Adrenal gland (tissue), 5 donors: ENCODE measurements at regions not wholly inside any gene's neighbourhood (a gene's known extent, or its start where the extent isn't known, plus 50 kb on each side); places are given as distances from the start of the nearest gene placed in this dataset.

Source experiments
- POLR2A ChIP-seq, 2 donors: fragments of 450-650 bp; IDR thresholded peaks; one replicate each; pipeline ENCODE4 v1.6.1; 2017; ENCODE audit warnings: antibody characterized with exemption in 2 of 2, mild to moderate bottlenecking in 2 of 2, moderate library complexity in 1 of 2
- TF ChIP-seq, protein P1 (sequence below), 6 experiments: fragments of 450-650 bp in 4 of 6; fragments of 200-600 bp in 2 of 6; sonication (generic) in 1 of 6; IDR thresholded peaks; 1 replicate in 5 of 6; 2 replicates in 1 of 6; pipeline versions ENCODE4 v1.5.1 to v1.8.0; 2016 to 2021; ENCODE audit warnings: antibody characterized with exemption in 6 of 6, mild to moderate bottlenecking in 2 of 6, moderate library complexity in 1 of 6
- donor health status: DM: no; HTN: no; CAD: no.

DNA sequence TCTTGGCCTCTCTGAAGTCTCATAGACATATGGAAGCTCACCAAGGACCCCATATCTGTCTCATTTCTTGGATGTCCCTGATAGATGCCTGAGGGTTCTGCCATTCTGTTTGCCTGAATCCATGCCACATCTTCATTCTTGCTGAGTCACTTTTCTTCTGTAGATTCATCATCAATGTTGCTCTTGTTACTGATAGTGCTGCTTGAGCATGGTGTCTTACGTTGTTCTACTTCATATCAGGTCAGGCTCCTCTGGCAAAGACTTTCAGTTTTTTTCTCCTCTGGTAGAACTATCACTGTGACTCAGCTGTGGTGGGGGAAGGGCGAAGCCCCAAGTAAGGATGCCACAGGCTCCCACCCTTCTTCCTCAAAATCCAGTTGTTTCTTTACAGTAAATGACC, 885.2 kb downstream of the DCDC2C start:
- TF ChIP-seq, protein P1, sequence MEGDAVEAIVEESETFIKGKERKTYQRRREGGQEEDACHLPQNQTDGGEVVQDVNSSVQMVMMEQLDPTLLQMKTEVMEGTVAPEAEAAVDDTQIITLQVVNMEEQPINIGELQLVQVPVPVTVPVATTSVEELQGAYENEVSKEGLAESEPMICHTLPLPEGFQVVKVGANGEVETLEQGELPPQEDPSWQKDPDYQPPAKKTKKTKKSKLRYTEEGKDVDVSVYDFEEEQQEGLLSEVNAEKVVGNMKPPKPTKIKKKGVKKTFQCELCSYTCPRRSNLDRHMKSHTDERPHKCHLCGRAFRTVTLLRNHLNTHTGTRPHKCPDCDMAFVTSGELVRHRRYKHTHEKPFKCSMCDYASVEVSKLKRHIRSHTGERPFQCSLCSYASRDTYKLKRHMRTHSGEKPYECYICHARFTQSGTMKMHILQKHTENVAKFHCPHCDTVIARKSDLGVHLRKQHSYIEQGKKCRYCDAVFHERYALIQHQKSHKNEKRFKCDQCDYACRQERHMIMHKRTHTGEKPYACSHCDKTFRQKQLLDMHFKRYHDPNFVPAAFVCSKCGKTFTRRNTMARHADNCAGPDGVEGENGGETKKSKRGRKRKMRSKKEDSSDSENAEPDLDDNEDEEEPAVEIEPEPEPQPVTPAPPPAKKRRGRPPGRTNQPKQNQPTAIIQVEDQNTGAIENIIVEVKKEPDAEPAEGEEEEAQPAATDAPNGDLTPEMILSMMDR (IDR thresholded peaks at IDR 0.05) = no peak
- no peak for TF ChIP-seq POLR2A (IDR thresholded peaks at IDR 0.05)
